Kidney (tissue), 13 donors: ENCODE measurements at regions not wholly inside any gene's neighbourhood (a gene's known extent, or its start where the extent isn't known, plus 50 kb on each side); places are given as distances from the start of the nearest gene placed in this dataset.

Experiments
- DNase-seq, 5 donors: peaks; one replicate each; pipeline ENCODE4 v3.0.0-alpha.2; 2013 to 2020
- FAIRE-seq: peaks from 2 replicates; lab custom pipeline; 2012; peaks lifted over from hg19 to GRCh38; lab: Jason Lieb, UNC
- H3K27ac ChIP-seq, 2 donors: one replicate each; pipeline ENCODE4 v1.7.0; 2013; ENCODE audit warnings: low read depth in 2 of 2, low read length in 2 of 2, inconsistent platforms in 1 of 2
- H3K27me3 ChIP-seq: one replicate; pipeline ENCODE4 v1.7.1; 2013; ENCODE audit warnings: low read length, inconsistent platforms; ENCODE audit not compliant: control insufficient read depth, insufficient read depth
- H3K36me3 ChIP-seq, 3 donors: one replicate each; pipeline versions ENCODE4 v1.7.0 to v1.7.1; 2013; ENCODE audit warnings: low read length in 3 of 3, control low read depth in 1 of 3, inconsistent platforms in 1 of 3; ENCODE audit not compliant: insufficient read depth in 3 of 3, control insufficient read depth in 2 of 3
- H3K4me1 ChIP-seq, 3 donors: one replicate each; pipeline versions ENCODE4 v1.7.0 to v1.7.1; 2013; ENCODE audit warnings: low read length in 3 of 3, inconsistent platforms in 1 of 3, low read depth in 1 of 3; ENCODE audit not compliant: control insufficient read depth in 2 of 3, insufficient read depth in 2 of 3
- H3K4me3 ChIP-seq, 3 donors: one replicate each; pipeline versions ENCODE4 v1.7.0 to v1.8.1; 2013; ENCODE audit warnings: low read length in 3 of 3, control low read depth in 1 of 3, inconsistent platforms in 1 of 3
- H3K9ac ChIP-seq, 3 donors: one replicate each; pipeline versions ENCODE4 v1.7.0 to v1.7.1; 2013; ENCODE audit warnings: low read length in 3 of 3, control low read depth in 1 of 3, inconsistent platforms in 1 of 3
- H3K9me3 ChIP-seq, 3 donors: one replicate each; pipeline versions ENCODE4 v1.7.0 to v1.7.1; 2013; ENCODE audit warnings: low read length in 3 of 3, control low read depth in 1 of 3, inconsistent platforms in 1 of 3; ENCODE audit not compliant: control insufficient read depth in 2 of 3, insufficient read depth in 1 of 3
- CTCF ChIP-seq: IDR thresholded peaks from 3 replicates; pipeline ENCODE4 v1.5.1; 2012; ENCODE audit warnings: mild to moderate bottlenecking, moderate library complexity, borderline replicate concordance; ENCODE audit not compliant: insufficient read depth; ENCODE audit errors: extremely low read depth
- intact Hi-C: fragments of 100-400 bp; cut with DNase I; formaldehyde crosslinking; loops from one replicate; pipeline ENCODE4 v1.11.1; 2022
- donor health status: control.
- donor health status: control.
- donor health status: control.
- donor health status: control.
- donor health status: control.
- donor health status: DM: yes; HTN: yes; CAD: no.
- donor health status: Normal renal cell carcinoma (clear cell type).

- Histone ChIP-seq H3K36me3 (no peaks in the 10 kb centered on the region), H3K4me1 (no peaks in the 10 kb centered on the region), H3K4me3 (no peak overlapping the region), H3K9ac (no peak overlapping the region), H3K27ac (no peak overlapping the region), H3K9me3 (no peaks in the 10 kb centered on the region), H3K27me3 (no peaks in the 10 kb centered on the region)
- DNase-seq, result no peak
- no peak for FAIRE-seq
- no peak for TF ChIP-seq CTCF
- intact Hi-C loops, result no loop called here
These were observed 327.3 kb downstream of the GBE1 start for GRCh38 chr3:81434161-81434560.

GRCh38 chr3:81433675-81434074 lies 327.8 kb downstream of the GBE1 start:
- H3K4me3 ChIP-seq, result no peak overlapping the region
- FAIRE-seq (no peak), DNase-seq (no peak)
- no peak overlapping the region for H3K27ac ChIP-seq
- H3K27me3 ChIP-seq, result no peaks in the 10 kb centered on the region
- H3K9ac ChIP-seq, result no peak overlapping the region
- no peak for TF ChIP-seq CTCF
- intact Hi-C loops, result no loop called here
- no peaks in the 10 kb centered on the region for H3K9me3 ChIP-seq
- no peaks in the 10 kb centered on the region for H3K36me3 ChIP-seq
- H3K4me1 ChIP-seq, result no peaks in the 10 kb centered on the region

GRCh38 chr3:81432456-81432855 lies 329.0 kb downstream of the GBE1 start:
- DNase-seq, result no peak
- Histone ChIP-seq H3K4me3 (no peak overlapping the region), H3K36me3 (no peaks in the 10 kb centered on the region), H3K9me3 (no peaks in the 10 kb centered on the region), H3K9ac (no peak overlapping the region), H3K4me1 (no peaks in the 10 kb centered on the region), H3K27me3 (no peaks in the 10 kb centered on the region), H3K27ac (no peak overlapping the region)
- intact Hi-C loops, result no loop called here
- FAIRE-seq, result no peak
- no peak for TF ChIP-seq CTCF
